HEK293 (cell line): ENCODE measurements at regions not wholly inside any gene's neighbourhood (a gene's known extent, or its start where the extent isn't known, plus 50 kb on each side); places are given as distances from the start of the nearest gene placed in this dataset.

Experiments
- CTCF ChIA-PET: fragments of 350-600 bp; formaldehyde crosslinking; extraction: SDS; loops from one replicate; lab custom pipeline; 2021; ENCODE audit warnings: antibody characterized with exemption; lab: Yijun Ruan, JAX
- POLR2A ChIA-PET: fragments of 300-600 bp; formaldehyde crosslinking; extraction: SDS; loops from one replicate; lab custom pipeline; 2020; ENCODE audit warnings: antibody characterized with exemption, inconsistent platforms; lab: Yijun Ruan, JAX
- H3K27ac ChIP-seq: fragments of 200-500 bp; sonication (Bioruptor generic); 2 replicates; pipeline ENCODE4 v1.5.1; 2014; ENCODE audit warnings: low read depth, low read length, control low read depth, inconsistent platforms; ENCODE audit errors: extremely low read depth
- H3K36me3 ChIP-seq, 2 experiments: fragments of 200-500 bp in 1 of 2; sonication (Bioruptor generic) in 1 of 2; 1 replicate in 1 of 2; 2 replicates in 1 of 2; pipeline ENCODE4 v1.5.1; 2014 to 2017; ENCODE audit warnings: inconsistent platforms in 2 of 2, low read length in 2 of 2; ENCODE audit not compliant: control insufficient read depth in 2 of 2, insufficient read depth in 1 of 2
- H3K4me1 ChIP-seq: fragments of 200-500 bp; sonication (Bioruptor generic); 2 replicates; pipeline ENCODE4 v1.5.1; 2014; ENCODE audit warnings: mild to moderate bottlenecking, low read length, inconsistent platforms; ENCODE audit not compliant: control insufficient read depth, insufficient read depth
- H3K4me3 ChIP-seq: 2 replicates; pipeline ENCODE4 v1.5.1; 2011; ENCODE audit warnings: low read depth, mild to moderate bottlenecking, control low read depth, low read length, moderate library complexity
- H3K9me3 ChIP-seq: fragments of 200-500 bp; sonication (Bioruptor generic); 2 replicates; pipeline ENCODE4 v1.5.1; 2014; ENCODE audit warnings: low read depth, low read length, inconsistent platforms; ENCODE audit not compliant: control insufficient read depth, insufficient read depth
- ATF2 ChIP-seq: fragments of 450-650 bp; formaldehyde crosslinking; IDR thresholded peaks from 2 replicates; pipeline ENCODE4 v1.5.1; 2016; ENCODE audit warnings: missing biosample characterization, missing genetic modification characterization, low read depth
- BCL11B ChIP-seq: fragments of 450-650 bp; formaldehyde crosslinking; IDR thresholded peaks from 2 replicates; pipeline ENCODE4 v1.5.1; 2016; ENCODE audit warnings: low read depth, missing biosample characterization, missing genetic modification characterization
- MEIS1 ChIP-seq: sonication (generic); formaldehyde crosslinking; IDR thresholded peaks from 2 replicates; pipeline ENCODE4 v1.8.1; 2022; ENCODE audit warnings: missing genetic modification reagents, mild to moderate bottlenecking, borderline replicate concordance
- TRIM28 ChIP-seq: IDR thresholded peaks from 2 replicates; pipeline ENCODE4 v1.6.1; 2011; ENCODE audit warnings: low read length, control low read depth, borderline replicate concordance
- ZNF157 ChIP-seq: fragments of 450-650 bp; formaldehyde crosslinking; IDR thresholded peaks from 2 replicates; pipeline ENCODE4 v1.5.1; 2016; ENCODE audit warnings: missing biosample characterization, missing genetic modification characterization
- ZNF16 ChIP-seq: fragments of 450-650 bp; formaldehyde crosslinking; IDR thresholded peaks from 2 replicates; pipeline ENCODE4 v1.5.1; 2016; ENCODE audit warnings: low read depth, missing biosample characterization, missing genetic modification characterization
- ZNF202 ChIP-seq: fragments of 450-650 bp; formaldehyde crosslinking; IDR thresholded peaks from 2 replicates; pipeline ENCODE4 v1.5.1; 2016; ENCODE audit warnings: missing biosample characterization, missing genetic modification characterization, borderline replicate concordance
- ZNF214 ChIP-seq: fragments of 450-650 bp; formaldehyde crosslinking; IDR thresholded peaks from 2 replicates; pipeline ENCODE4 v1.5.1; 2017; ENCODE audit warnings: missing biosample characterization, mild to moderate bottlenecking, missing genetic modification characterization, borderline replicate concordance
- ZNF292 ChIP-seq: fragments of 450-650 bp; formaldehyde crosslinking; IDR thresholded peaks from 2 replicates; pipeline ENCODE4 v1.5.1; 2016; ENCODE audit warnings: low read depth, missing biosample characterization, missing genetic modification characterization, borderline replicate concordance
- ZNF37A ChIP-seq: fragments of 450-650 bp; IDR thresholded peaks from 2 replicates; pipeline ENCODE4 v1.5.1; 2018; ENCODE audit warnings: missing biosample characterization, missing genetic modification characterization
- ZNF560 ChIP-seq: fragments of 450-650 bp; formaldehyde crosslinking; IDR thresholded peaks from 2 replicates; pipeline ENCODE4 v1.5.1; 2017; ENCODE audit warnings: missing biosample characterization, missing genetic modification characterization, borderline replicate concordance
- ZNF561 ChIP-seq: fragments of 450-650 bp; IDR thresholded peaks from 2 replicates; pipeline ENCODE4 v1.5.1; 2018; ENCODE audit warnings: missing biosample characterization, missing genetic modification characterization, borderline replicate concordance
- ZNF76 ChIP-seq: fragments of 450-650 bp; formaldehyde crosslinking; IDR thresholded peaks from 2 replicates; pipeline ENCODE4; 2016; ENCODE audit warnings: low read depth, missing biosample characterization, missing genetic modification characterization, borderline replicate concordance
- ZNF791 ChIP-seq: fragments of 450-650 bp; formaldehyde crosslinking; IDR thresholded peaks from 2 replicates; pipeline ENCODE4 v1.5.1; 2016; ENCODE audit warnings: missing biosample characterization, missing genetic modification characterization
- ZXDB ChIP-seq: fragments of 450-650 bp; formaldehyde crosslinking; IDR thresholded peaks from 2 replicates; pipeline ENCODE4 v1.5.1; 2016; ENCODE audit warnings: missing biosample characterization, missing genetic modification characterization
- TF ChIP-seq, protein P1 (sequence below): fragments of 450-650 bp; formaldehyde crosslinking; conservative IDR thresholded peaks from 2 replicates; pipeline ENCODE4 v1.5.1; 2016; ENCODE audit warnings: low read depth, missing biosample characterization, missing genetic modification characterization
- TF ChIP-seq, protein P2 (sequence below): fragments of 450-650 bp; formaldehyde crosslinking; IDR thresholded peaks from 2 replicates; pipeline ENCODE4 v1.5.1; 2016; ENCODE audit warnings: missing biosample characterization, missing genetic modification characterization
- TF ChIP-seq, protein P3 (sequence below): fragments of 450-650 bp; formaldehyde crosslinking; IDR thresholded peaks from 2 replicates; pipeline ENCODE4 v1.5.1; 2016; ENCODE audit warnings: missing biosample characterization, missing genetic modification characterization
- TF ChIP-seq, protein P4 (sequence below): fragments of 450-650 bp; formaldehyde crosslinking; optimal IDR thresholded peaks from 2 replicates; pipeline ENCODE3; 2016; ENCODE audit warnings: missing biosample characterization, mild to moderate bottlenecking, missing genetic modification characterization
- TF ChIP-seq, protein P5 (sequence below): fragments of 450-650 bp; formaldehyde crosslinking; IDR thresholded peaks from 2 replicates; pipeline ENCODE4 v1.5.1; 2016; ENCODE audit warnings: missing biosample characterization, missing genetic modification characterization

GRCh38 chr11:92759571-92760214, 209.8 kb upstream of the MTNR1B start:
- POLR2A ChIA-PET = no interaction called here
- CTCF ChIA-PET = no interaction called here

More at GRCh38 chr11:92759571-92760214, 209.8 kb upstream of the MTNR1B start:
- H3K4me1 ChIP-seq = no peaks in the 10 kb centered on the region
- no peaks in the 10 kb centered on the region for H3K9me3 ChIP-seq
- TF ChIP-seq BCL11B (no peak), ZNF791 (no peak), ZNF214 (tag by site-specific recombination) (no peak), ZNF561 (no peak), MEIS1 (no peak), ZNF16 (tag by site-specific recombination) (no peak), ZNF37A (tag by site-specific recombination) (no peak), ZXDB (tag by site-specific recombination) (no peak), ZNF202 (tag by site-specific recombination) (no peak), ZNF292 (tag by site-specific recombination) (no peak), ATF2 (tag by site-specific recombination) (no peak), TRIM28 (no peak), ZNF76 (tag by site-specific recombination) (no peak), ZNF157 (tag by site-specific recombination) (no peak), ZNF560 (tag by site-specific recombination) (no peak)
- TF ChIP-seq, protein P1, sequence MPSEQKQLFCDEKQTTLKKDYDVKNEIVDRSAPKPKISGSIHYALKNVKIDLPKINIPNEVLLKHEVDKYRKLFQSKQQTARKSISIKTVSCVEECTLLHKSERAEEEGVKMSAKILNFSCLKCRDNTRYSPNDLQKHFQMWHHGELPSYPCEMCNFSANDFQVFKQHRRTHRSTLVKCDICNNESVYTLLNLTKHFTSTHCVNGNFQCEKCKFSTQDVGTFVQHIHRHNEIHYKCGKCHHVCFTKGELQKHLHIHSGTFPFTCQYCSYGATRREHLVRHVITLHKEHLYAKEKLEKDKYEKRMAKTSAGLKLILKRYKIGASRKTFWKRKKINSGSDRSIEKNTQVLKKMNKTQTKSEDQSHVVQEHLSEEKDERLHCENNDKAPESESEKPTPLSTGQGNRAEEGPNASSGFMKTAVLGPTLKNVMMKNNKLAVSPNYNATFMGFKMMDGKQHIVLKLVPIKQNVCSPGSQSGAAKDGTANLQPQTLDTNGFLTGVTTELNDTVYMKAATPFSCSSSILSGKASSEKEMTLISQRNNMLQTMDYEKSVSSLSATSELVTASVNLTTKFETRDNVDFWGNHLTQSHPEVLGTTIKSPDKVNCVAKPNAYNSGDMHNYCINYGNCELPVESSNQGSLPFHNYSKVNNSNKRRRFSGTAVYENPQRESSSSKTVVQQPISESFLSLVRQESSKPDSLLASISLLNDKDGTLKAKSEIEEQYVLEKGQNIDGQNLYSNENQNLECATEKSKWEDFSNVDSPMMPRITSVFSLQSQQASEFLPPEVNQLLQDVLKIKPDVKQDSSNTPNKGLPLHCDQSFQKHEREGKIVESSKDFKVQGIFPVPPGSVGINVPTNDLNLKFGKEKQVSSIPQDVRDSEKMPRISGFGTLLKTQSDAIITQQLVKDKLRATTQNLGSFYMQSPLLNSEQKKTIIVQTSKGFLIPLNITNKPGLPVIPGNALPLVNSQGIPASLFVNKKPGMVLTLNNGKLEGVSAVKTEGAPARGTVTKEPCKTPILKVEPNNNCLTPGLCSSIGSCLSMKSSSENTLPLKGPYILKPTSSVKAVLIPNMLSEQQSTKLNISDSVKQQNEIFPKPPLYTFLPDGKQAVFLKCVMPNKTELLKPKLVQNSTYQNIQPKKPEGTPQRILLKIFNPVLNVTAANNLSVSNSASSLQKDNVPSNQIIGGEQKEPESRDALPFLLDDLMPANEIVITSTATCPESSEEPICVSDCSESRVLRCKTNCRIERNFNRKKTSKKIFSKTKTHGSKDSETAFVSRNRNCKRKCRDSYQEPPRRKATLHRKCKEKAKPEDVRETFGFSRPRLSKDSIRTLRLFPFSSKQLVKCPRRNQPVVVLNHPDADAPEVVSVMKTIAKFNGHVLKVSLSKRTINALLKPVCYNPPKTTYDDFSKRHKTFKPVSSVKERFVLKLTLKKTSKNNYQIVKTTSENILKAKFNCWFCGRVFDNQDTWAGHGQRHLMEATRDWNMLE = no peak
- TF ChIP-seq, protein P2, sequence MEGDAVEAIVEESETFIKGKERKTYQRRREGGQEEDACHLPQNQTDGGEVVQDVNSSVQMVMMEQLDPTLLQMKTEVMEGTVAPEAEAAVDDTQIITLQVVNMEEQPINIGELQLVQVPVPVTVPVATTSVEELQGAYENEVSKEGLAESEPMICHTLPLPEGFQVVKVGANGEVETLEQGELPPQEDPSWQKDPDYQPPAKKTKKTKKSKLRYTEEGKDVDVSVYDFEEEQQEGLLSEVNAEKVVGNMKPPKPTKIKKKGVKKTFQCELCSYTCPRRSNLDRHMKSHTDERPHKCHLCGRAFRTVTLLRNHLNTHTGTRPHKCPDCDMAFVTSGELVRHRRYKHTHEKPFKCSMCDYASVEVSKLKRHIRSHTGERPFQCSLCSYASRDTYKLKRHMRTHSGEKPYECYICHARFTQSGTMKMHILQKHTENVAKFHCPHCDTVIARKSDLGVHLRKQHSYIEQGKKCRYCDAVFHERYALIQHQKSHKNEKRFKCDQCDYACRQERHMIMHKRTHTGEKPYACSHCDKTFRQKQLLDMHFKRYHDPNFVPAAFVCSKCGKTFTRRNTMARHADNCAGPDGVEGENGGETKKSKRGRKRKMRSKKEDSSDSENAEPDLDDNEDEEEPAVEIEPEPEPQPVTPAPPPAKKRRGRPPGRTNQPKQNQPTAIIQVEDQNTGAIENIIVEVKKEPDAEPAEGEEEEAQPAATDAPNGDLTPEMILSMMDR (tag by site-specific recombination) = no peak
- TF ChIP-seq, protein P3, sequence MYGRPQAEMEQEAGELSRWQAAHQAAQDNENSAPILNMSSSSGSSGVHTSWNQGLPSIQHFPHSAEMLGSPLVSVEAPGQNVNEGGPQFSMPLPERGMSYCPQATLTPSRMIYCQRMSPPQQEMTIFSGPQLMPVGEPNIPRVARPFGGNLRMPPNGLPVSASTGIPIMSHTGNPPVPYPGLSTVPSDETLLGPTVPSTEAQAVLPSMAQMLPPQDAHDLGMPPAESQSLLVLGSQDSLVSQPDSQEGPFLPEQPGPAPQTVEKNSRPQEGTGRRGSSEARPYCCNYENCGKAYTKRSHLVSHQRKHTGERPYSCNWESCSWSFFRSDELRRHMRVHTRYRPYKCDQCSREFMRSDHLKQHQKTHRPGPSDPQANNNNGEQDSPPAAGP (tag by site-specific recombination) = no peak
- TF ChIP-seq, protein P4, sequence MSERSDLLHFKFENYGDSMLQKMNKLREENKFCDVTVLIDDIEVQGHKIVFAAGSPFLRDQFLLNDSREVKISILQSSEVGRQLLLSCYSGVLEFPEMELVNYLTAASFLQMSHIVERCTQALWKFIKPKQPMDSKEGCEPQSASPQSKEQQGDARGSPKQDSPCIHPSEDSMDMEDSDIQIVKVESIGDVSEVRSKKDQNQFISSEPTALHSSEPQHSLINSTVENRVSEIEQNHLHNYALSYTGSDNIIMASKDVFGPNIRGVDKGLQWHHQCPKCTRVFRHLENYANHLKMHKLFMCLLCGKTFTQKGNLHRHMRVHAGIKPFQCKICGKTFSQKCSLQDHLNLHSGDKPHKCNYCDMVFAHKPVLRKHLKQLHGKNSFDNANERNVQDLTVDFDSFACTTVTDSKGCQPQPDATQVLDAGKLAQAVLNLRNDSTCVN (tag by site-specific recombination) = no peak
- TF ChIP-seq, protein P5, sequence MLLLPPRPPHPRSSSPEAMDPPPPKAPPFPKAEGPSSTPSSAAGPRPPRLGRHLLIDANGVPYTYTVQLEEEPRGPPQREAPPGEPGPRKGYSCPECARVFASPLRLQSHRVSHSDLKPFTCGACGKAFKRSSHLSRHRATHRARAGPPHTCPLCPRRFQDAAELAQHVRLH = no peak
- TF ChIP-seq, all 188 proteins: peak for 0
- Histone ChIP-seq H3K4me3 (no peak overlapping the region), H3K27ac (no peak overlapping the region), H3K36me3 (no peaks in the 10 kb centered on the region)
